Psoas muscle (tissue), 7 donors: ENCODE measurements at regions not wholly inside any gene's neighbourhood (a gene's known extent, or its start where the extent isn't known, plus 50 kb on each side); places are given as distances from the start of the nearest gene placed in this dataset.

Source experiments
- ATAC-seq, 4 donors: fragments of 200-7000 bp; cut with Tn5 transposase; one replicate each; pipeline ENCODE4 v1.9.1; 2020; ENCODE audit warnings: moderate library complexity in 3 of 4, mild to moderate bottlenecking in 2 of 4
- DNase-seq, 2 donors: peaks; one replicate each; pipeline ENCODE4 v3.0.0-alpha.2; 2020
- H3K27ac ChIP-seq: fragments of 200-600 bp; one replicate; pipeline ENCODE4 v1.8.0; 2022
- H3K27me3 ChIP-seq, 3 donors: fragments of 200-600 bp in 1 of 3; one replicate each; pipeline versions ENCODE4 v1.6.1 to v1.8.0; 2013 to 2022; ENCODE audit warnings: low read length in 2 of 3, mild to moderate bottlenecking in 2 of 3, moderate library complexity in 1 of 3; ENCODE audit not compliant: insufficient read depth in 3 of 3
- H3K36me3 ChIP-seq, 2 donors: fragments of 200-600 bp in 1 of 2; one replicate each; pipeline versions ENCODE4 v1.6.1 to v1.8.0; 2013 to 2022; ENCODE audit warnings: low read depth in 1 of 2, mild to moderate bottlenecking in 1 of 2, moderate library complexity in 1 of 2; ENCODE audit not compliant: insufficient read depth in 1 of 2
- H3K4me1 ChIP-seq: fragments of 200-600 bp; one replicate; pipeline ENCODE4 v1.8.0; 2022
- H3K4me3 ChIP-seq: fragments of 200-600 bp; one replicate; pipeline ENCODE4 v1.8.0; 2022; ENCODE audit warnings: mild to moderate bottlenecking
- H3K9me3 ChIP-seq: fragments of 200-600 bp; one replicate; pipeline ENCODE4 v1.8.0; 2022
- CTCF ChIP-seq: fragments of 200-600 bp; IDR thresholded peaks from one replicate; pipeline ENCODE4 v1.8.0; 2022; ENCODE audit warnings: antibody characterized with exemption
- WGBS, 3 donors: extraction: QIAGEN DNeasy Blood & Tissue Kit; methylation state at CpG; one replicate each; pipeline versions ENCODE4 v1.1.6 to v1.1.7; 2013; 5-methylcytosine and 5-hydroxymethylcytosine counted together
- intact Hi-C, 2 donors: fragments of 100-400 bp; cut with DNase I; formaldehyde crosslinking; loops; one replicate each; pipeline versions ENCODE4 v1.11.0 to v1.14.2; 2022
- donor health status: healthy with polysubstance abuse.
- donor health status: DM: no; HTN: no; CAD: no; lungs with moderate emphysema.
- donor health status: Bipolar disorder and iron deficiency.
- donor health status: healthy.
- donor health status: DM: yes; HTN: yes; CAD: no.
- donor health status: DM: no; HTN: no; CAD: no.
- donor health status: DM: yes; HTN: yes; CAD: no.

- WGBS, 3 donors = 59 to 72% (median 70%) methylated on average over 2 of the region's 2 CpGs
- no peak for ATAC-seq
- Histone ChIP-seq H3K9me3 (no peaks in the 10 kb centered on the region), H3K27me3 (no peaks in the 10 kb centered on the region), H3K4me1 (no peaks in the 10 kb centered on the region), H3K27ac (no peak overlapping the region), H3K36me3 (no peaks in the 10 kb centered on the region), H3K4me3 (no peak overlapping the region)
- DNase-seq = no peak
- TF ChIP-seq CTCF = no peak
- intact Hi-C loops = no loop called here
Observed at GRCh38 chr2:183630964-183631363, 506.7 kb downstream of the NUP35 start.

GRCh38 chr2:183656121-183656520, 531.9 kb downstream of the NUP35 start:
- DNase-seq (no peak), ATAC-seq (no peak)
- Histone ChIP-seq H3K27ac (no peak overlapping the region), H3K36me3 (no peaks in the 10 kb centered on the region), H3K4me3 (no peak overlapping the region), H3K9me3 (no peaks in the 10 kb centered on the region), H3K4me1 (no peaks in the 10 kb centered on the region), H3K27me3 (no peaks in the 10 kb centered on the region)
- TF ChIP-seq CTCF = no peak
- intact Hi-C loops = no loop called here
- 44 to 64% (median 55%) methylated on average over 1 of the region's 1 CpG for WGBS, 3 donors

GRCh38 chr2:183665425-183665824, 541.2 kb downstream of the NUP35 start:
- WGBS, 3 donors = 9% methylated on average over 3 of the region's 3 CpGs
- Histone ChIP-seq H3K4me1 (peaks cover 19% of the 10 kb centered on the region), H3K9me3 (no peaks in the 10 kb centered on the region), H3K27me3 (no peaks in the 10 kb centered on the region), H3K27ac (peak overlapping the region; percentile 54), H3K36me3 (no peaks in the 10 kb centered on the region), H3K4me3 (peak overlapping the region; percentile 19)
- DNase-seq = no peak
- no peak for TF ChIP-seq CTCF
- peak; percentile 84 to 97 (median 94) for ATAC-seq
- intact Hi-C loops = no loop called here

GRCh38 chr2:183666031-183666430, 541.8 kb downstream of the NUP35 start:
- no peaks in the 10 kb centered on the region for H3K27me3 ChIP-seq
- intact Hi-C loops = no loop called here
- TF ChIP-seq CTCF = no peak
- peak overlapping the region; percentile 54 for H3K27ac ChIP-seq
- no peaks in the 10 kb centered on the region for H3K36me3 ChIP-seq
- peak; percentile 40 to 80 (median 54) for ATAC-seq
- H3K9me3 ChIP-seq = no peaks in the 10 kb centered on the region
- 11 to 25% (median 23%) methylated on average over 1 of the region's 1 CpG for WGBS, 3 donors
- H3K4me1 ChIP-seq = peaks cover 19% of the 10 kb centered on the region
- no peak for DNase-seq
- peak overlapping the region; percentile 19 for H3K4me3 ChIP-seq

- H3K27ac ChIP-seq = no peak overlapping the region
- no peak for TF ChIP-seq CTCF
- ATAC-seq = no peak
- H3K4me3 ChIP-seq = no peak overlapping the region
- H3K27me3 ChIP-seq = no peaks in the 10 kb centered on the region
- no peaks in the 10 kb centered on the region for H3K36me3 ChIP-seq
- no peak for DNase-seq
- H3K9me3 ChIP-seq = no peaks in the 10 kb centered on the region
- intact Hi-C loops = no loop called here
- H3K4me1 ChIP-seq = peaks cover 3% of the 10 kb centered on the region
- 71 to 84% (median 81%) methylated on average over 2 of the region's 2 CpGs for WGBS, 3 donors
Observed at GRCh38 chr2:183671233-183671632, 547.0 kb downstream of the NUP35 start.
